Breast epithelium (tissue), 4 donors: ENCODE measurements at regions not wholly inside any gene's neighbourhood (a gene's known extent, or its start where the extent isn't known, plus 50 kb on each side); places are given as distances from the start of the nearest gene placed in this dataset.

Experiments used
- DNase-seq, 2 donors: peaks; one replicate each; pipeline ENCODE4 v3.0.0-alpha.2; 2019; ENCODE audit warnings: low spot score in 2 of 2
- H3K27ac ChIP-seq, 2 donors: fragments of 200-600 bp; sonication (generic) in 1 of 2; one replicate each; pipeline ENCODE4 v1.5.1; 2016 to 2019; ENCODE audit warnings: mild to moderate bottlenecking in 1 of 2
- H3K27me3 ChIP-seq, 2 donors: fragments of 200-600 bp; sonication (generic) in 1 of 2; one replicate each; pipeline versions ENCODE4 v1.5.1 to v1.6.0; 2017 to 2019; ENCODE audit warnings: control low read depth in 1 of 2, mild to moderate bottlenecking in 1 of 2
- H3K36me3 ChIP-seq: fragments of 200-600 bp; one replicate; pipeline ENCODE4 v1.5.1; 2019
- H3K4me1 ChIP-seq, 2 donors: fragments of 200-600 bp; sonication (generic); one replicate each; pipeline ENCODE4 v1.5.1; 2016 to 2019; ENCODE audit warnings: control low read depth in 1 of 2
- H3K4me3 ChIP-seq, 3 donors: fragments of 200-600 bp; sonication (generic); 1 replicate in 2 of 3; 2 replicates in 1 of 3; pipeline ENCODE4 v1.5.1; 2016 to 2019; ENCODE audit warnings: mild to moderate bottlenecking in 3 of 3, moderate library complexity in 2 of 3
- H3K9me3 ChIP-seq, 2 donors: fragments of 200-600 bp; sonication (generic) in 1 of 2; one replicate each; pipeline ENCODE4 v1.5.1; 2016 to 2019; ENCODE audit warnings: control low read depth in 1 of 2
- POLR2A ChIP-seq: fragments of 450-650 bp; IDR thresholded peaks from one replicate; pipeline ENCODE4 v1.6.1; 2016; ENCODE audit warnings: antibody characterized with exemption, mild to moderate bottlenecking, moderate library complexity
- POLR2AphosphoS5 ChIP-seq, 3 donors: sonication (generic); formaldehyde crosslinking; IDR thresholded peaks; one replicate each; pipeline ENCODE4 v1.6.1; 2017; ENCODE audit warnings: antibody characterized with exemption in 3 of 3
- intact Hi-C: fragments of 100-400 bp; cut with DNase I; formaldehyde crosslinking; loops from one replicate; pipeline ENCODE4 v1.15.1; 2023; ENCODE audit warnings: low total_unique reads
- TF ChIP-seq, protein P1 (sequence below), 3 donors: fragments of 450-650 bp; IDR thresholded peaks; one replicate each; pipeline ENCODE4 v1.5.1; 2016 to 2017; ENCODE audit warnings: antibody characterized with exemption in 3 of 3, mild to moderate bottlenecking in 3 of 3, moderate library complexity in 3 of 3

- H3K4me3 ChIP-seq = no peak overlapping the region
- no peaks in the 10 kb centered on the region for H3K4me1 ChIP-seq
- H3K9me3 ChIP-seq = no peaks in the 10 kb centered on the region
- intact Hi-C loops = no loop called here
- H3K36me3 ChIP-seq = no peaks in the 10 kb centered on the region
- DNase-seq = no peak
- H3K27ac ChIP-seq = no peak overlapping the region
- TF ChIP-seq POLR2AphosphoS5 (IDR thresholded peaks at IDR 0.05) (no peak), POLR2A (no peak)
- TF ChIP-seq, protein P1, sequence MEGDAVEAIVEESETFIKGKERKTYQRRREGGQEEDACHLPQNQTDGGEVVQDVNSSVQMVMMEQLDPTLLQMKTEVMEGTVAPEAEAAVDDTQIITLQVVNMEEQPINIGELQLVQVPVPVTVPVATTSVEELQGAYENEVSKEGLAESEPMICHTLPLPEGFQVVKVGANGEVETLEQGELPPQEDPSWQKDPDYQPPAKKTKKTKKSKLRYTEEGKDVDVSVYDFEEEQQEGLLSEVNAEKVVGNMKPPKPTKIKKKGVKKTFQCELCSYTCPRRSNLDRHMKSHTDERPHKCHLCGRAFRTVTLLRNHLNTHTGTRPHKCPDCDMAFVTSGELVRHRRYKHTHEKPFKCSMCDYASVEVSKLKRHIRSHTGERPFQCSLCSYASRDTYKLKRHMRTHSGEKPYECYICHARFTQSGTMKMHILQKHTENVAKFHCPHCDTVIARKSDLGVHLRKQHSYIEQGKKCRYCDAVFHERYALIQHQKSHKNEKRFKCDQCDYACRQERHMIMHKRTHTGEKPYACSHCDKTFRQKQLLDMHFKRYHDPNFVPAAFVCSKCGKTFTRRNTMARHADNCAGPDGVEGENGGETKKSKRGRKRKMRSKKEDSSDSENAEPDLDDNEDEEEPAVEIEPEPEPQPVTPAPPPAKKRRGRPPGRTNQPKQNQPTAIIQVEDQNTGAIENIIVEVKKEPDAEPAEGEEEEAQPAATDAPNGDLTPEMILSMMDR (IDR thresholded peaks at IDR 0.05) = no peak
- no peaks in the 10 kb centered on the region for H3K27me3 ChIP-seq
These were observed 258.5 kb upstream of the GIMD1 start for GRCh38 chr4:106627051-106627450.

GRCh38 chr4:106624671-106625070, 256.1 kb upstream of the GIMD1 start:
- Histone ChIP-seq H3K27ac (no peak overlapping the region), H3K4me1 (no peaks in the 10 kb centered on the region), H3K9me3 (no peaks in the 10 kb centered on the region), H3K36me3 (no peaks in the 10 kb centered on the region), H3K27me3 (no peaks in the 10 kb centered on the region), H3K4me3 (no peak overlapping the region)
- TF ChIP-seq POLR2A (no peak), POLR2AphosphoS5 (IDR thresholded peaks at IDR 0.05) (no peak)
- TF ChIP-seq, protein P1 (IDR thresholded peaks at IDR 0.05) = no peak
- intact Hi-C loops = no loop called here
- no peak for DNase-seq

DNA sequence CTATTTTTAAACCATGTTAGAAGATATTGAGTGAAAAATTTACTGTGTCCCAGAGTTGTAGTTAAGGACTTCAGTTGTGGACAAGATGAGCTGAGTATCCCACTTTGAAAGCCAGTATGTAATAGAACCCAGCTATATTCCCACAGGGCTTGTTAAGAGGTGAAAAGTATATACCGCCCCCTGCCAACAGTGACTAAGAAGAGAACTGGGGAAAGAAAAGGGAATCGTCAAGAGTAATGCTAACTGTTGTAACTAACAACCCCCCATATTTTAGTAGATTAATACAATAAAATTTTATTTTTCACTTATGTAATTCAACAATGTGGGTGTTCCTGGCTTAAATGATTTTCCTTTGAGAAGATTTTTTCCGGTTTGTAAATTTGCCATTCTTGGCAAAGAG, 250.4 kb upstream of the GIMD1 start:
- Histone ChIP-seq H3K4me1 (no peaks in the 10 kb centered on the region), H3K9me3 (no peaks in the 10 kb centered on the region), H3K27me3 (no peaks in the 10 kb centered on the region), H3K36me3 (no peaks in the 10 kb centered on the region), H3K4me3 (no peak overlapping the region), H3K27ac (no peak overlapping the region)
- intact Hi-C loops = no loop called here
- TF ChIP-seq POLR2AphosphoS5 (IDR thresholded peaks at IDR 0.05) (no peak), POLR2A (no peak)
- TF ChIP-seq, protein P1 (IDR thresholded peaks at IDR 0.05) = no peak
- no peak for DNase-seq

DNA sequence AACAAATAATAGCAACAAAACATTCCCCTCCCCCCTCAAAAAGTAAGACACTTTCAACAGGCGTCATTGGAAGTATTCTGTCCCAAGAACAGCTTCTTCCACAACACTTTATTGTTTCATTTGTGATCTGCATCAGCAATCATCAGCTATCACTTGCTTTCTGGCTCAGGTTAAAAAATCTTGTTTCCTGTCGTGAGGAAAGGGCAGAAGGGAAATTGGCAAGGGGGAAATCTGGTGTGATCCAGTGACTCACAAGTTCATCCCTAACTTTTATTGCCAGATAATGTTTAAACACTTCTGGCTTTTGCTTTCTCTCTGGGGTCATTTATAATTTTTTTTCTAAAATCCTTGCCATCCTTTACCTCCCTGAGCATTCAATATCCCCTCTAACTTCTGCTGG, 247.4 kb upstream of the GIMD1 start:
- Histone ChIP-seq H3K27me3 (no peaks in the 10 kb centered on the region), H3K27ac (no peak overlapping the region), H3K36me3 (no peaks in the 10 kb centered on the region), H3K4me3 (no peak overlapping the region), H3K9me3 (no peaks in the 10 kb centered on the region), H3K4me1 (no peaks in the 10 kb centered on the region)
- TF ChIP-seq, protein P1 (IDR thresholded peaks at IDR 0.05) = no peak
- no peak for TF ChIP-seq POLR2A
- TF ChIP-seq POLR2AphosphoS5 (IDR thresholded peaks at IDR 0.05) = no peak
- intact Hi-C loops = no loop called here
- no peak for DNase-seq

GRCh38 chr4:106615410-106615945, 246.9 kb upstream of the GIMD1 start:
- TF ChIP-seq POLR2AphosphoS5 (IDR thresholded peaks at IDR 0.05) = no peak
- no peak for TF ChIP-seq POLR2A
- TF ChIP-seq, protein P1 (IDR thresholded peaks at IDR 0.05) = no peak
- H3K4me1 ChIP-seq = no peaks in the 10 kb centered on the region
- no peaks in the 10 kb centered on the region for H3K36me3 ChIP-seq
- H3K4me3 ChIP-seq = no peak overlapping the region
- intact Hi-C loops = no loop called here
- no peaks in the 10 kb centered on the region for H3K9me3 ChIP-seq
- no peaks in the 10 kb centered on the region for H3K27me3 ChIP-seq
- DNase-seq = no peak
- H3K27ac ChIP-seq = no peak overlapping the region
